ENCODE measurements at regions not wholly inside any gene's neighbourhood (a gene's known extent, or its start where the extent isn't known, plus 50 kb on each side); places are given as distances from the start of the nearest gene placed in this dataset.
"Not testable (repeated sequence)": the region's sequence is repeated elsewhere in the genome, so short reads cannot be mapped to it uniquely, and the experiment has no call there.

DNA sequence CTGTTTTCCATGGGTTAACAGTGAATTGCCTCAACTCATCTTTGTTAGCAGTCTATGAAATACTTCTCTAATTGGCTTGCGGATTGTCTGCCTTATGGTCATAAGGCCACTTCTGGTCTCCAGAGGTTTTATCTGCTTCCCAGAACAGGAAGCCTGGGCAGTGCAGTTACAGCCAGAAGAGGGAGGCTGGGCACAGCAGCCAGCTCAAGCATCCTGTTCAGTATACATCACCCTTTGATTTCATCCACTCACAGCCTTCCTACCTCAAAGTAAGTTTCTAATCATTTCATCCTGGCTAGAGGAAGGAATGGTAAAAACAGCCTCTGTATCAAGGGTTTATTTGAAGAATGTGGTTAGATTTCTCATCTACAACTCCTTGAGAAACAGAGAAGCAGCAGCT, 311.5 kb upstream of the DEPDC1 start:
- no peaks in the 10 kb centered on the region for H3K36me3 ChIP-seq (ENCODE audit: control insufficient read depth, insufficient read depth, low read length)
- WGBS, 2 experiments (ENCODE audit: insufficient coverage in 2 of 2) = no CpG with 5 or more reads among the region's 1 CpG
- no peaks in the 10 kb centered on the region for H3K9me3 ChIP-seq (ENCODE audit: control insufficient read depth, low read length)
- H3K27ac ChIP-seq (ENCODE audit: low read depth, low read length, severe bottlenecking) = peak overlapping the region; percentile 55
- no peak overlapping the region for H3K4me3 ChIP-seq (ENCODE audit: extremely low read depth, insufficient read depth, low read length, poor library complexity, severe bottlenecking)
- peaks cover 4% of the 10 kb centered on the region for H3K4me1 ChIP-seq (ENCODE audit: control insufficient read depth, insufficient read depth, low read length, poor library complexity, severe bottlenecking)

DNA sequence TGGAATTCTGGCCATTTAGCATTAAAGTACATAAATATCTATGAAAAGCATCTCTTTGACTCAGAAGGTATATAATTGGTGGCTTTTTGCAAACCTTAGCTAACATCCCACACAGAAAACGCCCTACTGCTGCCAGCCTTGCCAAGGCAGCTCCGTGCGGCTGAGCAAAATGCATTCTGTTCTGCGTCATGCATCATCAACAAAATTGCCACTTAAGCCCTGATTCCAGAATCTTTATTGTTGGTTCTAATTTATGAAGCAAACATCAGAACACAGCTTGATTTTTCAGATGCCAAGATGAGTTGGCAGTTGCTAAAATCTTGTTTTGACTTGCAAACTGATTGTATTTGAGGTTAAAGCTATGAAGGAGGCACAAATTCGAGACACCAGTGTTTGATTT, 314.9 kb upstream of the DEPDC1 start:
- no peak overlapping the region for H3K4me3 ChIP-seq (ENCODE audit: extremely low read depth, insufficient read depth, low read length, poor library complexity, severe bottlenecking)
- no peaks in the 10 kb centered on the region for H3K36me3 ChIP-seq (ENCODE audit: control insufficient read depth, insufficient read depth, low read length)
- 91 to 95% methylated on average over 3 of the region's 5 CpGs for WGBS, 2 experiments (ENCODE audit: insufficient coverage in 2 of 2)
- H3K27ac ChIP-seq (ENCODE audit: low read depth, low read length, severe bottlenecking) = no peak overlapping the region
- no peaks in the 10 kb centered on the region for H3K9me3 ChIP-seq (ENCODE audit: control insufficient read depth, low read length)
- H3K4me1 ChIP-seq (ENCODE audit: control insufficient read depth, insufficient read depth, low read length, poor library complexity, severe bottlenecking) = peaks cover 9% of the 10 kb centered on the region

DNA sequence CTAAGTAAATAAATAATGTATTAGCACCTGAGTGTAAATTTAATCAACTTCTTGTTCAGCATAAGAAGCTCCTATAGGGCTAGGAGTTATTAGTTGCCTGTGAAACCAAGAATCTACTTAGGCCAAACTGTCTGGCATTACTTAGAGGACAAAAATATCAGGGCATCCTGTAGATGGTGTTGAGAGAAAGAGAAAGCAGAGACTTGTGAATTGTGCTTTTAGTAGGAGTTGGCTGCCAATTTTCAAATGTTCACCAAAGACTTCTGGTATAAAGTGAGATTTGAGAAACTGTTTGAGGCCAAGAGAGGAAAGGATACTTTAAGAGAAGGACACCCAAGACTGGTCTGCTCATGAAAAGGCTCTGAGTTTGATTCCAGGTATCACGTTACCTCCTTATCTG, 315.5 kb upstream of the DEPDC1 start:
- Histone ChIP-seq H3K9me3 (ENCODE audit: control insufficient read depth, low read length) (no peaks in the 10 kb centered on the region), H3K27ac (ENCODE audit: low read depth, low read length, severe bottlenecking) (no peak overlapping the region), H3K4me1 (ENCODE audit: control insufficient read depth, insufficient read depth, low read length, poor library complexity, severe bottlenecking) (peaks cover 9% of the 10 kb centered on the region), H3K4me3 (ENCODE audit: extremely low read depth, insufficient read depth, low read length, poor library complexity, severe bottlenecking) (no peak overlapping the region), H3K36me3 (ENCODE audit: control insufficient read depth, insufficient read depth, low read length) (no peaks in the 10 kb centered on the region)
- 100% methylated on average over 1 of the region's 1 CpG for WGBS, 2 experiments (ENCODE audit: insufficient coverage in 2 of 2)

DNA sequence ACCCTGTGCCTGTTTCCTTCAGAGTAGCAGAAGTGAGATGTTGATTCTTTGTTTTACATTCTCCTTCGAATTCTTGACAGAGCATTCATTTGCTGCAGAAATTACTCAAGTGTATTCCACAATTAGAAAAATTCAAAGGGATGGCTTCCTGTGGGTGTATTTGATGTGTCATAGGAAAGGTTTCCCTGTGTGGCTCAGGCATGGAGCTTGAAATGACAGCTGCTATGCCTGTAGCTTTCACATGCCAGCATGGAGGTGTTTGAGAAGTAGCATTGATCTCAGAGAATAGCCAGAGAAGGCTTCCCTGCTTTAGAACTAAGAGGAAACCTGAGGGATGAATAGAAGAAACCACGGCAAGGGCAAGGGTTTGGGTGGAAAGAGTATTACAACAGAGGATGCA, 317.2 kb upstream of the DEPDC1 start:
- Histone ChIP-seq H3K36me3 (ENCODE audit: control insufficient read depth, insufficient read depth, low read length) (no peaks in the 10 kb centered on the region), H3K4me1 (ENCODE audit: control insufficient read depth, insufficient read depth, low read length, poor library complexity, severe bottlenecking) (peaks cover 5% of the 10 kb centered on the region), H3K27ac (ENCODE audit: low read depth, low read length, severe bottlenecking) (no peak overlapping the region), H3K9me3 (ENCODE audit: control insufficient read depth, low read length) (no peaks in the 10 kb centered on the region), H3K4me3 (ENCODE audit: extremely low read depth, insufficient read depth, low read length, poor library complexity, severe bottlenecking) (no peak overlapping the region)
- 92 to 100% methylated on average over 1 of the region's 2 CpGs for WGBS, 2 experiments (ENCODE audit: insufficient coverage in 2 of 2)

DNA sequence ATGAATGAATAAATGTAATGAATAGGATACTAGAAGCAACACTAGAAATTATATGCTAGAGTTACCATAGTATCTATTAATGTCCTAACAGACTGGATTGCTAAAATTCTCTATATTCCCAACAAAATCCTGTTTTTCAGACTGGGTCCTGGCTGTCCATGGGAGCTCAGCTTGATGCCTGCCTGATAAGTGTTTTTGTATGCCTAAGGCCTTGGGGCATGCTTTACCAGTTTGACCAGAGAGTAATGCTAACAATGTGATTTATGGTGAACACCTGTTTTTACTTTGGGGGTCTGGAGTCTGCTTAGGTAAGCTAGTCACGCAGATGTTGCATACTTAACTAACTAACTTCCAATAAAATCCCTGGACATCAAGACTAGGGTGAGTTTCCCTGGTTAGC, 318.8 kb upstream of the DEPDC1 start:
- Histone ChIP-seq H3K27ac (ENCODE audit: low read depth, low read length, severe bottlenecking) (no peak overlapping the region), H3K36me3 (ENCODE audit: control insufficient read depth, insufficient read depth, low read length) (no peaks in the 10 kb centered on the region), H3K4me3 (ENCODE audit: extremely low read depth, insufficient read depth, low read length, poor library complexity, severe bottlenecking) (no peak overlapping the region), H3K4me1 (ENCODE audit: control insufficient read depth, insufficient read depth, low read length, poor library complexity, severe bottlenecking) (peaks cover 10% of the 10 kb centered on the region), H3K9me3 (ENCODE audit: control insufficient read depth, low read length) (no peaks in the 10 kb centered on the region)
- no CpG with 5 or more reads among the region's 1 CpG for WGBS, 2 experiments (ENCODE audit: insufficient coverage in 2 of 2)

DNA sequence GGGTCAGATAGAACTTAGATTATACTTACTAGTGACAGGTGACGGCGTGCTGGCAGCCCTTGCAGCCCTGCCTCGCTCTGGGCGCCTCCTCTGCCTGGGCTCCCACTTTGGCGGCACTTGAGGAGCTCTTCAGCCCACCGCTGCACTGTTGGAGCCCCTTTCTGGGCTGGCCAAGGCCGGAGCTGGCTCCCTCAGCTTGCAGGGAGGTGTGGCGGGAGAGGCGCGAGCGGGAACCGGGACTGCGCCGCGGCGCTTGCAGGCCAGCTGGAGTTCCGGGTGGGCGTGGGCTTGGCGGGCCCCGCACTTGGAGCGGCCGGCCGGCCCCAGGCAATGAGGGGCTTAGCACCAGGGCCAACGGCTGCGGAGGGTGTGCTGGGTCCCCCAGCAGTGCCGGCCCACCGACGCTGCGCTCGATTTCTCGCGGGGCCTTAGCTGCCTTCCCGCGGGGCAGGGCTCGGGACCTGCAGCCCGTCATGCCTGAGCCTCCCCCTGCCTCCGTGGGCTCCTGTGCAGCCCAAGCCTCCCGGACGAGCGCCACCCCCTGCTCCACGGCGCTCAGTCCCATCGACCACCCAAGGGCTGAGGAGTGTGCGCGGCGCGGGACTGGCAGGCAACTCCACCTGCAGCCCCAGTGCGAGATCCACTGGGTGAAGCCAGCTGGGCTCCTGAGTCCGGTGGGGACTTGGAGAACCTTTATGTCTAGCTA, 320.8 kb upstream of the DEPDC1 start:
- WGBS, 2 experiments (ENCODE audit: insufficient coverage in 2 of 2) = 89 to 97% methylated on average over 20 to 39 of the region's 49 CpGs
- H3K27ac ChIP-seq (ENCODE audit: low read depth, low read length, severe bottlenecking); H3K4me3 ChIP-seq (ENCODE audit: extremely low read depth, insufficient read depth, low read length, poor library complexity, severe bottlenecking); H3K36me3 ChIP-seq (ENCODE audit: control insufficient read depth, insufficient read depth, low read length); H3K9me3 ChIP-seq (ENCODE audit: control insufficient read depth, low read length); H3K4me1 ChIP-seq (ENCODE audit: control insufficient read depth, insufficient read depth, low read length, poor library complexity, severe bottlenecking): not testable (repeated sequence)

DNA sequence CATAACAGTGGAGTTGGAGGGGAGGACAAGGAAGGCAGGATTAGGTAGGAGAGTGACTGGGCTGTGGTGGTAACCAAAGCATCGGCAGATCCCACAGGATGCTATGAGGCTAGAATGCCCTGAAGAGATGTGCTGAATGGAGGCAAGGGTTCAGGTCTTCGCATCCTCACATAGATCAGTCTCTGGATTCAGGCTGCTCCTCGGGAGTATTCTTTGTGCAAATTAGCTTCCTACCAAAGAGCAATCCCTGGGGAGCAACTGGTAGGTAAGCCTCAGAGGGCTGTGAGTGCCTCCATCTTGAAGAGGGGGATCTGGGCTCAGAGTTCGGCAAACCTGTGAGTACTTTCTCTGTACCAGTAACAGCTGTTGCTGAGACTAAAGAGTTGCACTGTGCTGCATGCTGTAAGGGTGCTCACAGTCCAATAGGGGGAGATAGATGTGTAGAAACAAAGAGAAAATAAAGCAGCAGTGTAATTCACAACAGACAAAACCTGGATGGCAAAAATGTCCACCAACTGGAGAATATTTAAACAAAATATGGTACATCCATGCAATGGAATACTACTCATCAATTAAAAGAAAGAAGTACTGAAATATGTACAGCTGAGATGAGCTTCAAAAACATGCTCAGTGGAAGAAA, 322.4 kb upstream of the DEPDC1 start:
- no peaks in the 10 kb centered on the region for H3K9me3 ChIP-seq (ENCODE audit: control insufficient read depth, low read length)
- H3K4me1 ChIP-seq (ENCODE audit: control insufficient read depth, insufficient read depth, low read length, poor library complexity, severe bottlenecking) = peaks cover 6% of the 10 kb centered on the region
- H3K4me3 ChIP-seq (ENCODE audit: extremely low read depth, insufficient read depth, low read length, poor library complexity, severe bottlenecking) = no peak overlapping the region
- no peaks in the 10 kb centered on the region for H3K36me3 ChIP-seq (ENCODE audit: control insufficient read depth, insufficient read depth, low read length)
- WGBS, 2 experiments (ENCODE audit: insufficient coverage in 2 of 2) = 82 to 85% methylated on average over 2 to 4 of the region's 4 CpGs
- no peak overlapping the region for H3K27ac ChIP-seq (ENCODE audit: low read depth, low read length, severe bottlenecking)

DNA sequence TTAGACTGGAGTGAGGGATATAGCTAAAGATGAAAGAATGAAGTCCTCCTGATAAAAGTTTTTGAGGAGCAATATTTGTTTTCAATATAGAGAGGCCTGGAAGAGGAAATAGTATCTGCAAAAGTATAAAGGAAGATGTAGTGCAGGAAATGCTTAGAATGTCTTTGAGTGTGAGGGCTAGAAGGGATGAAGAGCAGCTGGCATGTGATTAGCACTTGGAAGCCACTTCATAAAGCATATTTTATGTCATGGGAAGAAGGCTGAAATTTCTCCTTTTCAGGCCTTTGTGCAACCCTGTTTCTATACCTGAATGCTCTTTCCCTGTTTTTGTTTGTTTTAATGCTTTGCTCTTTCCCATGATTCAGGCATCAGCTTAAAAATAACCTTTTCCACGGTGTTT, 323.3 kb upstream of the DEPDC1 start:
- WGBS, 2 experiments (ENCODE audit: insufficient coverage in 2 of 2) = 90 to 100% methylated on average over 1 of the region's 1 CpG
- H3K9me3 ChIP-seq (ENCODE audit: control insufficient read depth, low read length) = no peaks in the 10 kb centered on the region

DNA sequence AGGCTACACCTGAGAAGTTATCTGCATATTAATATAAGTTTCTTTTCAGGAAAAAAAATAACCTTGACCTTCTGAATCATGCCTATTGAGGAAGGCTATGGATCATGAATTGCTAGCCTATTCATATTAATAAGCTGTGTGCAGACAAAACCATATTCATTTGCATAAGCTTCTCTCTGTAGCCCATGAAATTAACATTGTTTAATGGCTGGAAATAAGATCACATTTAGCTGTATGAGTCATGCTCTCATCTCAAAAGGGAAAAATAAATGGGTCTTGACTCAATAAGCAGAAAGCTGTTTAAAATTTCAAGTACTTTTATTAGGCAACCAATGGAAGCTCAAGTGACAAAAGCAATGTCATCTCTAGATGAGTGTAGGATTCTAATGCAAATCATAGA, 330.0 kb upstream of the DEPDC1 start:
- peaks cover 9% of the 10 kb centered on the region for H3K9me3 ChIP-seq (ENCODE audit: control insufficient read depth, low read length)
- no peak overlapping the region for H3K4me3 ChIP-seq (ENCODE audit: extremely low read depth, insufficient read depth, low read length, poor library complexity, severe bottlenecking)

More for the DNA sequence above, 323.3 kb upstream of the DEPDC1 start:
- Histone ChIP-seq H3K4me1 (ENCODE audit: control insufficient read depth, insufficient read depth, low read length, poor library complexity, severe bottlenecking) (peaks cover 5% of the 10 kb centered on the region), H3K4me3 (ENCODE audit: extremely low read depth, insufficient read depth, low read length, poor library complexity, severe bottlenecking) (no peak overlapping the region), H3K36me3 (ENCODE audit: control insufficient read depth, insufficient read depth, low read length) (no peaks in the 10 kb centered on the region), H3K27ac (ENCODE audit: low read depth, low read length, severe bottlenecking) (no peak overlapping the region)

DNA sequence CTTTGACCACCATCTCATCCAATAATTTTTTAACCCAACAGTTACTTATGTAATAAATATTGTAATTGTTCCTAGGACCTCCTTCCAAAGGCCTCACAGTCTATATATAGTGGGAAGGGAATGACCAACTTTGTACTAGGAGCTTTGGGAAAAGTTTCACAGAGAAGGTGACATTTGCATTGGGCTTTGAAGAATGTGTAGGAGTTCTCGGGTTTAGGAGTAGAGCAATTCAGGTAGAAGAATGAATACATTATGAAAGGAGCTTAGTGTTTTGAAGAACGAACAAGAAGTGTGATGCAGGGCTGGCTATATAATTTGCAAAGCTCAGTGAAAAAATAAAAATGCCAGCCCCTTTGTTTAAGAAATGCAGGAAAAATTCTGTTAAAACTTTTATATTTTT, 330.4 kb upstream of the DEPDC1 start:
- H3K9me3 ChIP-seq (ENCODE audit: control insufficient read depth, low read length) = peaks cover 9% of the 10 kb centered on the region
- no peaks in the 10 kb centered on the region for H3K36me3 ChIP-seq (ENCODE audit: control insufficient read depth, insufficient read depth, low read length)
- no peak overlapping the region for H3K27ac ChIP-seq (ENCODE audit: low read depth, low read length, severe bottlenecking)
- H3K4me3 ChIP-seq (ENCODE audit: extremely low read depth, insufficient read depth, low read length, poor library complexity, severe bottlenecking) = no peak overlapping the region
- H3K4me1 ChIP-seq (ENCODE audit: control insufficient read depth, insufficient read depth, low read length, poor library complexity, severe bottlenecking) = no peaks in the 10 kb centered on the region
- 74 to 78% methylated on average over 2 of the region's 2 CpGs for WGBS, 2 experiments (ENCODE audit: insufficient coverage in 2 of 2)

More for the DNA sequence above, 330.0 kb upstream of the DEPDC1 start:
- Histone ChIP-seq H3K27ac (ENCODE audit: low read depth, low read length, severe bottlenecking) (no peak overlapping the region), H3K36me3 (ENCODE audit: control insufficient read depth, insufficient read depth, low read length) (no peaks in the 10 kb centered on the region), H3K4me1 (ENCODE audit: control insufficient read depth, insufficient read depth, low read length, poor library complexity, severe bottlenecking) (no peaks in the 10 kb centered on the region)

DNA sequence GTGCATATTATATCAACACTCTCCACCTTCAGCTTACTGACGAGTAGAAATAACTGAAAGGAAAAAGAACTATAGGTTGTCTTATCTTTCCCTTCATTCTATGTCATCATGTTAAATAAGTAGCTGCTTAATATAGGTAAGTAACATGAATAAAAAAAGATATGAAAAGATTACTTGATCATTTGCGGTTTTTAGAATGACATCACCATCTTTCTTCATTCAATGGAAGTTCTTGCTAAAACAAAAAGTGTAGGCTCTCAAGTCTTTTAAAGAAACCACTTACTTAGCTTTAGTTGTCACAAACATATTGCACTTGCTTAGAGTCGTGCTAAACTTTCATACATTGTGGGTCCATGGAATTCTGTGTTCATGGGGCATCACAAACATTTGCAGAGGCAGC, 331.1 kb upstream of the DEPDC1 start:
- WGBS, 2 experiments (ENCODE audit: insufficient coverage in 2 of 2) = 67 to 85% methylated on average over 1 to 2 of the region's 3 CpGs
- Histone ChIP-seq H3K27ac (ENCODE audit: low read depth, low read length, severe bottlenecking) (no peak overlapping the region), H3K4me1 (ENCODE audit: control insufficient read depth, insufficient read depth, low read length, poor library complexity, severe bottlenecking) (no peaks in the 10 kb centered on the region), H3K4me3 (ENCODE audit: extremely low read depth, insufficient read depth, low read length, poor library complexity, severe bottlenecking) (no peak overlapping the region), H3K36me3 (ENCODE audit: control insufficient read depth, insufficient read depth, low read length) (no peaks in the 10 kb centered on the region), H3K9me3 (ENCODE audit: control insufficient read depth, low read length) (peaks cover 9% of the 10 kb centered on the region)
